ENCODE measurements at regions not wholly inside any gene's neighbourhood (a gene's known extent, or its start where the extent isn't known, plus 50 kb on each side); places are given as distances from the start of the nearest gene placed in this dataset.

DNA sequence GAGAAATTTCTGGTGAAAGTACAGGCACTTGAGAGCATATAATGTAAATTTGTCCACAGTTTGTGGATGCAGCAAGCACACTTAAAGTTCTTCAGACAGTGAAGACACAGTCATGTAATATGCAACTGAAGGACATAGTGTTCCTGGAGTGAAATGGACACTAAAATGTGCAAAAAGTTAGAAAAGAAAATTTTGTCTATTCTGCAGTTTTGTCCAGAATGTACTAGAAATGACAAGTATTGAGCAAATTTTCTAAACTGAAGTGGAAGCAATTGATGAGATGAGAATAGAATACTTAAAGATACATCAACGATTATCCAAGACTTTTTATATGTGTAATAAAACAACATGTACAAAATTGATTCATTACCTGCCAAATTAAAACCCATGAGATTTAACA lies 647.0 kb upstream of the IMPG1 start:
- no peak overlapping the region for H3K4me2 ChIP-seq
- no peak overlapping the region for H3K9ac ChIP-seq
- no peak overlapping the region for H2AFZ ChIP-seq (ENCODE audit: low read depth)
- no peak overlapping the region for H3K4me3 ChIP-seq (IDR thresholded peaks at IDR 0.05; ENCODE audit: insufficient read depth, low read depth, low read length)
- TF ChIP-seq, protein P1, sequence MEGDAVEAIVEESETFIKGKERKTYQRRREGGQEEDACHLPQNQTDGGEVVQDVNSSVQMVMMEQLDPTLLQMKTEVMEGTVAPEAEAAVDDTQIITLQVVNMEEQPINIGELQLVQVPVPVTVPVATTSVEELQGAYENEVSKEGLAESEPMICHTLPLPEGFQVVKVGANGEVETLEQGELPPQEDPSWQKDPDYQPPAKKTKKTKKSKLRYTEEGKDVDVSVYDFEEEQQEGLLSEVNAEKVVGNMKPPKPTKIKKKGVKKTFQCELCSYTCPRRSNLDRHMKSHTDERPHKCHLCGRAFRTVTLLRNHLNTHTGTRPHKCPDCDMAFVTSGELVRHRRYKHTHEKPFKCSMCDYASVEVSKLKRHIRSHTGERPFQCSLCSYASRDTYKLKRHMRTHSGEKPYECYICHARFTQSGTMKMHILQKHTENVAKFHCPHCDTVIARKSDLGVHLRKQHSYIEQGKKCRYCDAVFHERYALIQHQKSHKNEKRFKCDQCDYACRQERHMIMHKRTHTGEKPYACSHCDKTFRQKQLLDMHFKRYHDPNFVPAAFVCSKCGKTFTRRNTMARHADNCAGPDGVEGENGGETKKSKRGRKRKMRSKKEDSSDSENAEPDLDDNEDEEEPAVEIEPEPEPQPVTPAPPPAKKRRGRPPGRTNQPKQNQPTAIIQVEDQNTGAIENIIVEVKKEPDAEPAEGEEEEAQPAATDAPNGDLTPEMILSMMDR (conservative IDR thresholded peaks at IDR 0.05; ENCODE audit: low read depth, low read length) = no peak
- H3K36me3 ChIP-seq (ENCODE audit: insufficient read depth) = no peaks in the 10 kb centered on the region
- no peaks in the 10 kb centered on the region for H4K20me1 ChIP-seq (ENCODE audit: insufficient read depth)
- H3K79me2 ChIP-seq (ENCODE audit: insufficient read depth, low read depth) = no peaks in the 10 kb centered on the region
- H3K27ac ChIP-seq = no peak overlapping the region
- no peaks in the 10 kb centered on the region for H3K27me3 ChIP-seq (ENCODE audit: insufficient read depth, low read depth)
- H3K4me1 ChIP-seq (ENCODE audit: low read depth, poor library complexity, severe bottlenecking) = no peaks in the 10 kb centered on the region

DNA sequence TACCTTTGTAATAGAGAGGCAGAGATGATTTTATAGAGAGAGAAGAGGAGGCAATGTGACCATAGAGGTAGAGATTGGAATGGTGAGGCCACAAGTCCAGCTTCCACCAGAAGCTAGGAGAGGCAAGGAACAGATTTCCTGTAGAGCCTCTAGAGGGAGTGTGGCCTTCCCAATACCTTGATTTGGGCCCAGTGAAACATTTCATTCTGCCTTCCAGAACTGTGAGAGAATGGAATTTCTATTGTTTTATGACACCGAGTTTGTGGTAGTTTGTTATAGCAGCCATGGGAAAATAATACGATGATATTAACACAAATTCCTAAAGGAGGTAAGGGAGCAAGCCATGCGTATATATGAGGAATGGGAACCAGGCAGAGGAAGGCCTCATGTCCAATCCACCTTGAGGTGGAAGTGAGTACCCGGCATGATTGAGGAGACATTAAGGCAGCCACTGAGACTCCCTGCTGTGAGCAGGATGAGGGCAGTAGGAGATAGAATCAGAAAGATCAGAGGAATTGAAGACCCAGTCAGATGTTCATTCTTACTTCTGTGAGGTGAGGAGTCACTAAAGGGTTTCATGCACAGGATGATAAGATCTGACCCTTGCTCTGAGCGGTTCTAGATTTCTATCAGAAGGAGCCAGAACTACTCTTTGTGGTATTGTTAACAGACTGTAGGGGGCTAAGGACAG lies 636.3 kb upstream of the IMPG1 start:
- H3K4me2 ChIP-seq = no peak overlapping the region
- no peak overlapping the region for H2AFZ ChIP-seq (ENCODE audit: low read depth)
- no peak overlapping the region for H3K9ac ChIP-seq
- H3K27me3 ChIP-seq (ENCODE audit: insufficient read depth, low read depth) = no peaks in the 10 kb centered on the region
- H3K4me3 ChIP-seq (IDR thresholded peaks at IDR 0.05; ENCODE audit: insufficient read depth, low read depth, low read length) = no peak overlapping the region
- no peak overlapping the region for H3K27ac ChIP-seq
- TF ChIP-seq, protein P1 (conservative IDR thresholded peaks at IDR 0.05; ENCODE audit: low read depth, low read length) = no peak
- no peaks in the 10 kb centered on the region for H3K36me3 ChIP-seq (ENCODE audit: insufficient read depth)
- H3K4me1 ChIP-seq (ENCODE audit: low read depth, poor library complexity, severe bottlenecking) = no peaks in the 10 kb centered on the region
- H4K20me1 ChIP-seq (ENCODE audit: insufficient read depth) = no peaks in the 10 kb centered on the region
- H3K79me2 ChIP-seq (ENCODE audit: insufficient read depth, low read depth) = no peaks in the 10 kb centered on the region

DNA sequence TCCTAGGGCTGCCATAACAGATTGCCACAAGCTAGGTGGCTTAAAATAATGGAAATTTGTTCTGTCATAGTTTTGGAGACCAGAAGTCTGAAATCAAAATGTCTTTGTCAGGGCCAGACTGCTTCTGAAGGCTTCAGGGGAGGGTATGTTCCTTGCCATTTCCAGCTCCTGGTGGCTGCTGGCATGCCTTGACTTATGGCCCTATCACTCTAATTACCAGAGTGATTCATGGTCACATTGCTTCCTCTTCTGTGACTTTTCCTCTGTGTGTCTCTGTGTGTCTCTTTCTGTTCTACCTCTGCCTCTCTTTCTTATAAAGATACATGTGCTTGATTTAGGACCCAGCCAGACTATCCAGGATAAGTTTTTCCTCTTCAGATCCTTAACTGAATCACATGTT lies 635.2 kb upstream of the IMPG1 start:
- no peaks in the 10 kb centered on the region for H3K79me2 ChIP-seq (ENCODE audit: insufficient read depth, low read depth)
- H2AFZ ChIP-seq (ENCODE audit: low read depth) = no peak overlapping the region
- no peak overlapping the region for H3K27ac ChIP-seq
- TF ChIP-seq, protein P1 (conservative IDR thresholded peaks at IDR 0.05; ENCODE audit: low read depth, low read length) = no peak
- H3K36me3 ChIP-seq (ENCODE audit: insufficient read depth) = no peaks in the 10 kb centered on the region
- H3K4me3 ChIP-seq (IDR thresholded peaks at IDR 0.05; ENCODE audit: insufficient read depth, low read depth, low read length) = no peak overlapping the region
- H3K27me3 ChIP-seq (ENCODE audit: insufficient read depth, low read depth) = no peaks in the 10 kb centered on the region
- H4K20me1 ChIP-seq (ENCODE audit: insufficient read depth) = no peaks in the 10 kb centered on the region
- no peak overlapping the region for H3K9ac ChIP-seq
- no peak overlapping the region for H3K4me2 ChIP-seq
- no peaks in the 10 kb centered on the region for H3K4me1 ChIP-seq (ENCODE audit: low read depth, poor library complexity, severe bottlenecking)

DNA sequence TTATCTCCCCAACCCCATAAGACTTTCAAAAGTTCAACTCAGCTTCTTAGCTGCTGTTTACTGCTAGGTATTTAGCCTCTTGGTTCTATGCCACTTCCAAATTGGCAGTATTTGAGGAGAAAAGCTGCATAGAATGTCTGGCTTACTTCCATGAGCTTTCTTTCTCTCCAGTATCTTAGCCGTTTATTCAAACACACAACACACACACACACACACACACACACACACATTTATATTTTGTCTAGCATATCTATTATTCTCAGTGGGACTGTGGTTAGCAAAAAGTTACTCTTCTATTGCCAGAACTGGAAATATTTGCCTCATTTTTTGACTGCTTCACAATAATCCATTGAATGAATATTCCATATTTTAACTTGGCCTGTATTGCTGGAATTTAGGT lies 634.2 kb upstream of the IMPG1 start:
- H3K4me1 ChIP-seq (ENCODE audit: low read depth, poor library complexity, severe bottlenecking) = no peaks in the 10 kb centered on the region
- no peak overlapping the region for H3K9ac ChIP-seq
- H4K20me1 ChIP-seq (ENCODE audit: insufficient read depth) = no peaks in the 10 kb centered on the region
- TF ChIP-seq, protein P1 (conservative IDR thresholded peaks at IDR 0.05; ENCODE audit: low read depth, low read length) = no peak
- no peaks in the 10 kb centered on the region for H3K79me2 ChIP-seq (ENCODE audit: insufficient read depth, low read depth)
- H3K4me2 ChIP-seq = no peak overlapping the region
- H3K36me3 ChIP-seq (ENCODE audit: insufficient read depth) = no peaks in the 10 kb centered on the region
- H3K27me3 ChIP-seq (ENCODE audit: insufficient read depth, low read depth) = no peaks in the 10 kb centered on the region
- no peak overlapping the region for H3K4me3 ChIP-seq (IDR thresholded peaks at IDR 0.05; ENCODE audit: insufficient read depth, low read depth, low read length)
- no peak overlapping the region for H2AFZ ChIP-seq (ENCODE audit: low read depth)
- no peak overlapping the region for H3K27ac ChIP-seq
